Endothelial cell (in vitro differentiated cells): ENCODE measurements at regions not wholly inside any gene's neighbourhood (a gene's known extent, or its start where the extent isn't known, plus 50 kb on each side); places are given as distances from the start of the nearest gene placed in this dataset.

Experiments
- DNase-seq: peaks from one replicate; pipeline ENCODE4 v3.0.0; 2021; ENCODE audit warnings: low spot score
- H3K27ac Mint-ChIP-seq: one replicate; pipeline ENCODE4 v1.8.0; 2021; ENCODE audit warnings: mixed read lengths, inconsistent platforms; ENCODE audit not compliant: unreplicated experiment
- H3K27me3 Mint-ChIP-seq: one replicate; pipeline ENCODE4 v1.8.0; 2021; ENCODE audit warnings: mild to moderate bottlenecking, moderate library complexity, mixed read lengths, inconsistent platforms; ENCODE audit not compliant: unreplicated experiment
- H3K36me3 Mint-ChIP-seq: one replicate; pipeline ENCODE4 v1.8.0; 2021; ENCODE audit warnings: mild to moderate bottlenecking, low read depth, mixed read lengths, inconsistent platforms; ENCODE audit not compliant: unreplicated experiment
- H3K4me1 Mint-ChIP-seq: one replicate; pipeline ENCODE4 v1.8.0; 2021; ENCODE audit warnings: mild to moderate bottlenecking, mixed read lengths, inconsistent platforms; ENCODE audit not compliant: unreplicated experiment
- H3K4me3 Mint-ChIP-seq: one replicate; pipeline ENCODE4 v1.8.0; 2021; ENCODE audit warnings: mild to moderate bottlenecking, mixed read lengths, inconsistent platforms; ENCODE audit not compliant: unreplicated experiment
- H3K9me3 Mint-ChIP-seq: one replicate; pipeline ENCODE4 v1.8.0; 2021; ENCODE audit warnings: mixed read lengths, inconsistent platforms; ENCODE audit not compliant: unreplicated experiment
- CTCF ChIP-seq: fragments of 200-600 bp; sonication (generic); IDR thresholded peaks from one replicate; pipeline ENCODE4 v1.5.0; 2021; ENCODE audit warnings: antibody characterized with exemption; ENCODE audit not compliant: unreplicated experiment

- no peaks in the 10 kb centered on the region for H3K36me3 Mint-ChIP-seq
Observed at GRCh38 chr13:24007979-24008620, 110.8 kb upstream of the C1QTNF9B start.

GRCh38 chr13:24008679-24009078, 111.4 kb upstream of the C1QTNF9B start:
- peaks cover 6% of the 10 kb centered on the region for H3K27me3 Mint-ChIP-seq
- no peak for DNase-seq
- no peaks in the 10 kb centered on the region for H3K36me3 Mint-ChIP-seq
- no peaks in the 10 kb centered on the region for H3K9me3 Mint-ChIP-seq
- H3K27ac Mint-ChIP-seq: no peak overlapping the region
- H3K4me3 Mint-ChIP-seq: no peak overlapping the region
- H3K4me1 Mint-ChIP-seq: no peaks in the 10 kb centered on the region
- no peak for TF ChIP-seq CTCF

More at GRCh38 chr13:24007979-24008620, 110.8 kb upstream of the C1QTNF9B start:
- DNase-seq: no peak
- Mint-ChIP-seq H3K27ac (no peak overlapping the region), H3K27me3 (peaks cover 6% of the 10 kb centered on the region), H3K9me3 (no peaks in the 10 kb centered on the region), H3K4me3 (no peak overlapping the region), H3K4me1 (no peaks in the 10 kb centered on the region)
- no peak for TF ChIP-seq CTCF

GRCh38 chr13:24011266-24011665, 114.0 kb upstream of the C1QTNF9B start:
- DNase-seq: no peak
- Mint-ChIP-seq H3K4me1 (no peaks in the 10 kb centered on the region), H3K36me3 (no peaks in the 10 kb centered on the region), H3K9me3 (no peaks in the 10 kb centered on the region), H3K27ac (no peak overlapping the region), H3K4me3 (no peak overlapping the region), H3K27me3 (peaks cover 2% of the 10 kb centered on the region)
- no peak for TF ChIP-seq CTCF

- TF ChIP-seq CTCF: no peak
- H3K27ac Mint-ChIP-seq: no peak overlapping the region
- H3K4me3 Mint-ChIP-seq: no peak overlapping the region
Observed at GRCh38 chr13:24012648-24013047, 115.3 kb upstream of the C1QTNF9B start.

GRCh38 chr13:24013189-24013588, 115.9 kb upstream of the C1QTNF9B start:
- H3K9me3 Mint-ChIP-seq: no peaks in the 10 kb centered on the region
- no peak for DNase-seq

More at GRCh38 chr13:24012648-24013047, 115.3 kb upstream of the C1QTNF9B start:
- no peaks in the 10 kb centered on the region for H3K9me3 Mint-ChIP-seq
- no peak for DNase-seq
- no peaks in the 10 kb centered on the region for H3K36me3 Mint-ChIP-seq
- peaks cover 3% of the 10 kb centered on the region for H3K27me3 Mint-ChIP-seq
- no peaks in the 10 kb centered on the region for H3K4me1 Mint-ChIP-seq

More at GRCh38 chr13:24013189-24013588, 115.9 kb upstream of the C1QTNF9B start:
- Mint-ChIP-seq H3K27ac (no peak overlapping the region), H3K4me3 (no peak overlapping the region), H3K4me1 (no peaks in the 10 kb centered on the region), H3K36me3 (no peaks in the 10 kb centered on the region), H3K27me3 (peaks cover 4% of the 10 kb centered on the region)
- TF ChIP-seq CTCF: no peak
